IMR-90 (cell line): ENCODE measurements at regions not wholly inside any gene's neighbourhood (a gene's known extent, or its start where the extent isn't known, plus 50 kb on each side); places are given as distances from the start of the nearest gene placed in this dataset.

Experiments used
- ATAC-seq: fragments of 200-7000 bp; cut with Tn5 transposase; 2 replicates; pipeline ENCODE4 v1.9.1; 2020; ENCODE audit warnings: low read depth, mild to moderate bottlenecking, moderate library complexity
- BruUV-seq: library from RNA; stranded (reverse); fragments of 400-500 nt; replicated peaks from 2 replicates; lab custom pipeline; 2021; lab: Mats Ljungman, UMichigan
- CTCF ChIA-PET: fragments of 300-600 bp; formaldehyde crosslinking; extraction: SDS; loops from one replicate; lab custom pipeline; 2021; ENCODE audit warnings: antibody characterized with exemption; lab: Yijun Ruan, JAX
- POLR2A ChIA-PET: fragments of 300-600 bp; sonication (Branson Sonifier 250); formaldehyde crosslinking; loops from one replicate; lab custom pipeline; 2022; ENCODE audit warnings: antibody characterized with exemption; ENCODE audit not compliant: unreplicated experiment; lab: Charles Lee
- DNase-seq: peaks from one replicate; pipeline ENCODE4 v3.0.0; 2013
- H2AFZ ChIP-seq: replicated peaks from 2 replicates; pipeline ENCODE3; 2013; ENCODE audit warnings: low read length, mild to moderate bottlenecking; ENCODE audit not compliant: poor library complexity
- H2AK5ac ChIP-seq: 2 replicates; pipeline ENCODE4 v1.6.1; 2013; ENCODE audit warnings: low read depth, low read length, inconsistent platforms
- H2AK9ac ChIP-seq: replicated peaks from 2 replicates; pipeline ENCODE3; 2013; ENCODE audit warnings: mild to moderate bottlenecking, low read depth, low read length, moderate library complexity; ENCODE audit not compliant: poor library complexity
- H2BK120ac ChIP-seq: 2 replicates; pipeline ENCODE4 v1.6.1; 2013; ENCODE audit warnings: low read depth, low read length, inconsistent platforms
- H2BK15ac ChIP-seq: 3 replicates; pipeline ENCODE4 v1.6.1; 2013; ENCODE audit warnings: low read depth, low read length, inconsistent platforms
- H2BK20ac ChIP-seq: 2 replicates; pipeline ENCODE4 v1.6.1; 2013; ENCODE audit warnings: low read depth, mild to moderate bottlenecking, inconsistent platforms, low read length, moderate library complexity
- H2BK5ac ChIP-seq: 2 replicates; pipeline ENCODE4 v1.6.1; 2013; ENCODE audit warnings: mild to moderate bottlenecking, low read depth, low read length, inconsistent platforms; ENCODE audit not compliant: poor library complexity, severe bottlenecking
- H3K14ac ChIP-seq: replicated peaks from 2 replicates; pipeline ENCODE4 v1.6.1; 2013; ENCODE audit warnings: low read depth, low read length, inconsistent platforms
- H3K18ac ChIP-seq: 2 replicates; pipeline ENCODE4 v1.6.1; 2013; ENCODE audit warnings: low read depth, low read length, control low read depth
- H3K23ac ChIP-seq: 2 replicates; pipeline ENCODE4 v1.6.1; 2013; ENCODE audit warnings: low read depth, low read length, inconsistent platforms
- H3K27ac ChIP-seq: 2 replicates; pipeline ENCODE4 v1.5.1; 2013; ENCODE audit warnings: mild to moderate bottlenecking, control low read depth, low read length; ENCODE audit not compliant: insufficient read depth
- H3K27me3 ChIP-seq: 2 replicates; pipeline ENCODE4 v1.6.1; 2013; ENCODE audit warnings: low read length; ENCODE audit not compliant: control insufficient read depth, insufficient read depth
- H3K36me3 ChIP-seq: 2 replicates; pipeline ENCODE4 v1.6.1; 2013; ENCODE audit warnings: low read length, mixed read lengths; ENCODE audit not compliant: control insufficient read depth, insufficient read depth
- H3K4ac ChIP-seq: 2 replicates; pipeline ENCODE4 v1.6.1; 2013; ENCODE audit warnings: low read depth, low read length, inconsistent platforms
- H3K4me1 ChIP-seq: 2 replicates; pipeline ENCODE4 v1.6.1; 2013; ENCODE audit warnings: low read length, mixed read lengths; ENCODE audit not compliant: control insufficient read depth, insufficient read depth
- H3K4me2 ChIP-seq: 2 replicates; pipeline ENCODE4 v1.6.1; 2013; ENCODE audit warnings: low read depth, mild to moderate bottlenecking, control low read depth, low read length, moderate library complexity
- H3K4me3 ChIP-seq: 2 replicates; pipeline ENCODE4 v1.5.1; 2013; ENCODE audit warnings: low read depth, mild to moderate bottlenecking, control low read depth, low read length, moderate library complexity; ENCODE audit not compliant: insufficient read depth
- H3K56ac ChIP-seq: 2 replicates; pipeline ENCODE4 v1.6.1; 2013; ENCODE audit warnings: low read length, inconsistent platforms; ENCODE audit not compliant: insufficient read depth; ENCODE audit errors: extremely low read depth
- H3K79me1 ChIP-seq, 2 experiments: 2 replicates each; pipeline ENCODE4 v1.6.1; 2013; ENCODE audit warnings: low read length in 2 of 2, inconsistent platforms in 1 of 2, low read depth in 1 of 2
- H3K9ac ChIP-seq: 2 replicates; pipeline ENCODE4 v1.6.1; 2013; ENCODE audit warnings: low read depth, low read length, control low read depth
- H3K9me1 ChIP-seq: 2 replicates; pipeline ENCODE4 v1.6.1; 2013; ENCODE audit warnings: low read length, inconsistent platforms; ENCODE audit not compliant: insufficient read depth
- H3K9me3 ChIP-seq: 2 replicates; pipeline ENCODE4 v1.6.1; 2013; ENCODE audit warnings: low read length; ENCODE audit not compliant: control insufficient read depth, insufficient read depth
- H4K20me1 ChIP-seq: 2 replicates; pipeline ENCODE4 v1.6.1; 2013; ENCODE audit warnings: low read length, inconsistent platforms; ENCODE audit not compliant: insufficient read depth
- H4K5ac ChIP-seq: 2 replicates; pipeline ENCODE4 v1.6.1; 2013; ENCODE audit warnings: mild to moderate bottlenecking, low read depth, low read length, control low read depth
- H4K8ac ChIP-seq, 2 experiments: 2 replicates each; pipeline ENCODE4 v1.6.1; 2013; ENCODE audit warnings: low read depth in 2 of 2, low read length in 2 of 2, control low read depth in 1 of 2, inconsistent platforms in 1 of 2
- H4K91ac ChIP-seq: 2 replicates; pipeline ENCODE4 v1.6.1; 2013; ENCODE audit warnings: low read depth, low read length, inconsistent platforms; ENCODE audit not compliant: insufficient read depth
- CEBPB ChIP-seq: IDR thresholded peaks from 2 replicates; pipeline ENCODE4 v1.6.1; 2012; ENCODE audit warnings: low read depth, low read length, improper control_type of control experiment
- RFX5 ChIP-seq: IDR thresholded peaks from 2 replicates; pipeline ENCODE4 v1.8.0; 2012; ENCODE audit warnings: low read depth, mild to moderate bottlenecking, low read length, moderate library complexity
- USF2 ChIP-seq: fragments of 150-350 bp; IDR thresholded peaks from 2 replicates; pipeline ENCODE4 v1.6.1; 2017; ENCODE audit warnings: mild to moderate bottlenecking, antibody characterized with exemption, low read length, low read depth
- WGBS, 2 experiments: methylation state at CpG; one replicate each; pipeline versions ENCODE4 v1.1.5 to v1.1.7; 2013; ENCODE audit warnings: missing lambda C conversion rate in 2 of 2; ENCODE audit not compliant: insufficient read length in 1 of 2; ENCODE audit errors: extremely low coverage in 2 of 2; 5-methylcytosine and 5-hydroxymethylcytosine counted together
- dilution Hi-C: fragments of 300-500 bp; cut with HindIII; formaldehyde crosslinking; loops from one replicate; pipeline ENCODE4 v1.14.3; 2018; ENCODE audit warnings: low sequenced_read_pairs; ENCODE audit not compliant: unreplicated experiment
- in situ Hi-C: fragments of 300-500 bp; cut with MboI; formaldehyde crosslinking; loops from 3 replicates; pipeline ENCODE4 v1.14.3; 2019; ENCODE audit warnings: low sequenced_read_pairs, inconsistent platforms, mixed read lengths
- intact Hi-C: fragments of 100-400 bp; cut with micrococcal nuclease; formaldehyde crosslinking; loops from 2 replicates; pipeline ENCODE4 v1.10.0; 2022

GRCh38 chr1:194043984-194044755 lies 857.8 kb upstream of the B3GALT2 start:
- Histone ChIP-seq H3K9me3 (no peaks in the 10 kb centered on the region), H3K9ac (no peak overlapping the region), H2BK15ac (peak overlapping the region; percentile 92; the same call in 2 of the 3 replicates), H3K79me1 (no peaks in the 10 kb centered on the region), H3K27me3 (no peaks in the 10 kb centered on the region), H4K5ac (peak overlapping the region; percentile 22; the same call in 1 of the 2 replicates), H2BK20ac (peak overlapping the region; percentile 87), H4K91ac (no peak overlapping the region), H3K4me1 (peaks cover 8% of the 10 kb centered on the region), H3K36me3 (no peaks in the 10 kb centered on the region), H2AK5ac (peak overlapping the region; percentile 77; the same call in 1 of the 2 replicates), H3K23ac (no peak overlapping the region), H2AK9ac (no peak overlapping the region), H3K4me3 (no peak overlapping the region), H3K9me1 (peaks cover 3% of the 10 kb centered on the region), H2BK120ac (peak overlapping the region; percentile 87; the same call in 1 of the 2 replicates), H3K14ac (peak overlapping the region; percentile 70; the same call in 1 of the 2 replicates), H4K8ac (peak overlapping the region; percentile 19 to 59; a peak in 2 of 4 replicates), H2AFZ (peak overlapping the region; percentile 2), H3K27ac (no peak overlapping the region), H4K20me1 (no peaks in the 10 kb centered on the region), H3K18ac (peak overlapping the region; percentile 95; the same call in 1 of the 2 replicates), H3K56ac (no peak overlapping the region), H2BK5ac (peak overlapping the region; percentile 57), H3K4ac (peak overlapping the region; percentile 69; the same call in 1 of the 2 replicates), H3K4me2 (no peak overlapping the region)
- ATAC-seq (peak; percentile 48; the same call in 1 of the 2 replicates), DNase-seq (peak; percentile 72)
- BruUV-seq: no TSS peak
- POLR2A ChIA-PET: no interaction called here
- WGBS, 2 experiments: no CpG with 5 or more reads among the region's 5 CpGs
- TF ChIP-seq RFX5 (peak; percentile 51; the same call in 1 of the 2 replicates), USF2 (peak; percentile 57; the same call in 1 of the 2 replicates), CEBPB (no peak)
- in situ Hi-C loops: no loop called here
- CTCF ChIA-PET: interaction anchor here (0.6 kb wide), 1 partner anchor 442 kb away, joined by 3 read pairs; no protein-coding TSS in a partner anchor
- dilution Hi-C loops: no loop called here
- intact Hi-C loops: loop anchor here (10.0 kb wide), 1 partner anchor 859 kb away; the partner anchor contains the start of gene B3GALT2
